Astrocyte (in vitro differentiated cells and primary cell): ENCODE measurements at regions not wholly inside any gene's neighbourhood (a gene's known extent, or its start where the extent isn't known, plus 50 kb on each side); places are given as distances from the start of the nearest gene placed in this dataset.
"Not testable (repeated sequence)": the region's sequence is repeated elsewhere in the genome, so short reads cannot be mapped to it uniquely, and the experiment has no call there.

Source experiments
- DNase-seq: peaks from one replicate; pipeline ENCODE4 v3.0.0-alpha.2; 2010; ENCODE audit warnings: low read depth
- FAIRE-seq: peaks from 2 replicates; lab custom pipeline; 2011; peaks lifted over from hg19 to GRCh38; lab: Jason Lieb, UNC
- H2AFZ ChIP-seq: 2 replicates; pipeline ENCODE4 v1.6.0; 2012; ENCODE audit warnings: low read depth, low read length, inconsistent platforms
- H3K27ac ChIP-seq: 2 replicates; pipeline ENCODE4 v1.5.1; 2011; ENCODE audit warnings: low read depth, low read length, inconsistent platforms
- H3K27me3 ChIP-seq: 2 replicates; pipeline ENCODE4 v1.6.0; 2011; ENCODE audit warnings: low read length, inconsistent platforms; ENCODE audit not compliant: insufficient read depth
- H3K36me3 ChIP-seq: 2 replicates; pipeline ENCODE4 v1.5.1; 2011; ENCODE audit warnings: low read length, inconsistent platforms; ENCODE audit not compliant: insufficient read depth
- H3K4me1 ChIP-seq: 2 replicates; pipeline ENCODE4 v1.5.1; 2011; ENCODE audit warnings: low read length, inconsistent platforms; ENCODE audit not compliant: insufficient read depth
- H3K4me2 ChIP-seq: 2 replicates; pipeline ENCODE4 v1.6.0; 2012; ENCODE audit warnings: low read length, inconsistent platforms
- H3K4me3 ChIP-seq: 2 replicates; pipeline ENCODE4 v1.5.1; 2011; ENCODE audit warnings: low read depth, mild to moderate bottlenecking, low read length, inconsistent platforms; ENCODE audit not compliant: insufficient read depth
- H3K79me2 ChIP-seq: 2 replicates; pipeline ENCODE4 v1.6.0; 2012; ENCODE audit warnings: mild to moderate bottlenecking, low read length, inconsistent platforms; ENCODE audit not compliant: insufficient read depth
- H3K9ac ChIP-seq: 2 replicates; pipeline ENCODE4 v1.6.0; 2012; ENCODE audit warnings: mild to moderate bottlenecking, low read length, inconsistent platforms
- H3K9me3 ChIP-seq: 2 replicates; pipeline ENCODE4 v1.5.1; 2012; ENCODE audit warnings: low read depth, mild to moderate bottlenecking, low read length, inconsistent platforms; ENCODE audit not compliant: insufficient read depth
- H4K20me1 ChIP-seq: 2 replicates; pipeline ENCODE4 v1.6.0; 2012; ENCODE audit warnings: low read length, inconsistent platforms; ENCODE audit not compliant: insufficient read depth
- H3K27ac Mint-ChIP-seq: one replicate; pipeline ENCODE4 v1.8.0; 2021; ENCODE audit warnings: mild to moderate bottlenecking, mixed read lengths; ENCODE audit not compliant: unreplicated experiment
- H3K27me3 Mint-ChIP-seq: one replicate; pipeline ENCODE4 v1.8.0; 2021; ENCODE audit warnings: low read depth, mixed read lengths; ENCODE audit not compliant: unreplicated experiment
- H3K36me3 Mint-ChIP-seq: one replicate; pipeline ENCODE4 v1.8.0; 2021; ENCODE audit warnings: low read depth, mixed read lengths; ENCODE audit not compliant: unreplicated experiment
- H3K4me1 Mint-ChIP-seq: one replicate; pipeline ENCODE4 v1.8.0; 2021; ENCODE audit warnings: low read depth, mixed read lengths; ENCODE audit not compliant: unreplicated experiment
- H3K4me3 Mint-ChIP-seq: one replicate; pipeline ENCODE4 v1.8.0; 2021; ENCODE audit warnings: mild to moderate bottlenecking, moderate library complexity, mixed read lengths; ENCODE audit not compliant: unreplicated experiment
- H3K9me3 Mint-ChIP-seq: one replicate; pipeline ENCODE4 v1.8.0; 2021; ENCODE audit warnings: mild to moderate bottlenecking, mixed read lengths; ENCODE audit not compliant: unreplicated experiment
- CTCF ChIP-seq: IDR thresholded peaks from 2 replicates; pipeline ENCODE4 v1.5.1; 2011; ENCODE audit warnings: low read depth, mild to moderate bottlenecking, inconsistent platforms, low read length, moderate library complexity; ENCODE audit not compliant: insufficient read depth
- EZH2 ChIP-seq: IDR thresholded peaks from 2 replicates; pipeline ENCODE4 v1.6.1; 2012; ENCODE audit warnings: mild to moderate bottlenecking, low read length, inconsistent platforms; ENCODE audit not compliant: insufficient read depth

GRCh38 chr16:77514500-77515220 lies 79.8 kb upstream of the ADAMTS18 start:
- Histone ChIP-seq H3K27me3 (no peaks in the 10 kb centered on the region), H3K9me3 (no peaks in the 10 kb centered on the region), H3K36me3 (no peaks in the 10 kb centered on the region), H3K4me3 (no peak overlapping the region), H3K4me1 (no peaks in the 10 kb centered on the region), H3K79me2 (no peaks in the 10 kb centered on the region), H4K20me1 (no peaks in the 10 kb centered on the region), H2AFZ (no peak overlapping the region), H3K9ac (no peak overlapping the region), H3K27ac (no peak overlapping the region), H3K4me2 (no peak overlapping the region)
- FAIRE-seq (no peak), DNase-seq (no peak)
- no peak for TF ChIP-seq EZH2
- no peak for TF ChIP-seq CTCF
- Mint-ChIP-seq H3K4me3 (no peak overlapping the region), H3K36me3 (no peaks in the 10 kb centered on the region), H3K9me3 (no peaks in the 10 kb centered on the region), H3K27ac (no peak overlapping the region), H3K4me1 (no peaks in the 10 kb centered on the region), H3K27me3 (no peaks in the 10 kb centered on the region)

GRCh38 chr16:77525226-77525625 lies 90.4 kb upstream of the ADAMTS18 start:
- H3K36me3 ChIP-seq, H3K27me3 ChIP-seq, H2AFZ ChIP-seq, H3K4me2 ChIP-seq, H3K27ac ChIP-seq, H4K20me1 ChIP-seq, FAIRE-seq, H3K9ac ChIP-seq, H3K4me1 ChIP-seq, DNase-seq, H3K27ac Mint-ChIP-seq, H3K9me3 ChIP-seq, H3K4me3 Mint-ChIP-seq, H3K4me1 Mint-ChIP-seq, H3K79me2 ChIP-seq, H3K36me3 Mint-ChIP-seq, H3K4me3 ChIP-seq: not testable (repeated sequence)
- H3K9me3 Mint-ChIP-seq, result peaks cover 16% of the 10 kb centered on the region
- H3K27me3 Mint-ChIP-seq, result peaks cover 11% of the 10 kb centered on the region

- no peaks in the 10 kb centered on the region for H3K4me1 Mint-ChIP-seq
- H3K27me3 Mint-ChIP-seq, result peaks cover 19% of the 10 kb centered on the region
- H3K9me3 Mint-ChIP-seq, result peaks cover 6% of the 10 kb centered on the region
- no peaks in the 10 kb centered on the region for H3K36me3 Mint-ChIP-seq
- FAIRE-seq (no peak), DNase-seq (peak; percentile 71)
- H3K27ac Mint-ChIP-seq, result no peak overlapping the region
- Histone ChIP-seq H3K4me3 (no peak overlapping the region), H3K4me1 (no peaks in the 10 kb centered on the region), H3K27me3 (no peaks in the 10 kb centered on the region), H4K20me1 (no peaks in the 10 kb centered on the region), H3K9ac (no peak overlapping the region), H3K36me3 (no peaks in the 10 kb centered on the region), H3K27ac (no peak overlapping the region), H3K4me2 (no peak overlapping the region), H2AFZ (no peak overlapping the region), H3K79me2 (no peaks in the 10 kb centered on the region), H3K9me3 (no peaks in the 10 kb centered on the region)
- no peak for TF ChIP-seq CTCF
- no peak for TF ChIP-seq EZH2
- no peak overlapping the region for H3K4me3 Mint-ChIP-seq
These were observed 96.9 kb upstream of the ADAMTS18 start for GRCh38 chr16:77531752-77532151.
